ENCODE measurements at regions not wholly inside any gene's neighbourhood (a gene's known extent, or its start where the extent isn't known, plus 50 kb on each side); places are given as distances from the start of the nearest gene placed in this dataset.

- no peak for DNase-seq (ENCODE audit: low spot score)
- Mint-ChIP-seq H3K36me3 (no peaks in the 10 kb centered on the region), H3K27ac (no peak overlapping the region), H3K9me3 (no peaks in the 10 kb centered on the region), H3K27me3 (ENCODE audit: low read depth) (peaks cover 36% of the 10 kb centered on the region), H3K4me1 (peaks cover 8% of the 10 kb centered on the region), H3K4me3 (no peak overlapping the region)
- no peak for ATAC-seq
- no peak for TF ChIP-seq E2F1 (CRISPR knock-in tag; IDR thresholded peaks at IDR 0.05)
- no peak for TF ChIP-seq ZNF317 (CRISPR knock-in tag; IDR thresholded peaks at IDR 0.05; ENCODE audit: borderline replicate concordance, low read depth)
- POLR2A ChIA-PET = no interaction called here
- CTCF ChIA-PET = no interaction called here
These were observed 233.6 kb downstream of the KLF12 start for GRCh38 chr13:73900591-73900990.

GRCh38 chr13:73898899-73899298 is 235.3 kb downstream of the KLF12 start:
- Mint-ChIP-seq H3K36me3 (no peaks in the 10 kb centered on the region), H3K27me3 (ENCODE audit: low read depth) (peaks cover 27% of the 10 kb centered on the region), H3K9me3 (no peaks in the 10 kb centered on the region), H3K4me3 (no peak overlapping the region), H3K4me1 (peaks cover 9% of the 10 kb centered on the region), H3K27ac (no peak overlapping the region)
- POLR2A ChIA-PET = no interaction called here
- ATAC-seq (no peak), DNase-seq (ENCODE audit: low spot score) (no peak)
- CTCF ChIA-PET = no interaction called here
- no peak for TF ChIP-seq HMGXB4 (CRISPR knock-in tag; IDR thresholded peaks at IDR 0.05)
- TF ChIP-seq ARID4B (CRISPR knock-in tag; IDR thresholded peaks at IDR 0.05; ENCODE audit: borderline replicate concordance) = no peak
- no peak for TF ChIP-seq GTF2I (CRISPR knock-in tag; conservative IDR thresholded peaks at IDR 0.05)
- no peak for TF ChIP-seq TEAD1 (CRISPR knock-in tag; IDR thresholded peaks at IDR 0.05)
- no peak for TF ChIP-seq GRHL2 (CRISPR knock-in tag; IDR thresholded peaks at IDR 0.05; ENCODE audit: insufficient replicate concordance, severe bottlenecking)
- TF ChIP-seq NR2C2 (CRISPR knock-in tag; IDR thresholded peaks at IDR 0.05) = no peak
- no peak for TF ChIP-seq ATF2 (CRISPR knock-in tag; IDR thresholded peaks at IDR 0.05; ENCODE audit: borderline replicate concordance, low read depth)
- no peak for TF ChIP-seq CBFB (CRISPR knock-in tag; IDR thresholded peaks at IDR 0.05; ENCODE audit: low read depth)
- TF ChIP-seq PRDM15 (CRISPR knock-in tag; IDR thresholded peaks at IDR 0.05) = no peak
- no peak for TF ChIP-seq OVOL2 (CRISPR knock-in tag; IDR thresholded peaks at IDR 0.05; ENCODE audit: borderline replicate concordance)
- no peak for TF ChIP-seq ESRRA (CRISPR knock-in tag; IDR thresholded peaks at IDR 0.05; ENCODE audit: borderline replicate concordance)
- TF ChIP-seq HMGA2 (CRISPR knock-in tag; IDR thresholded peaks at IDR 0.05) = no peak
- TF ChIP-seq CREM (CRISPR knock-in tag; IDR thresholded peaks at IDR 0.05) = no peak
- TF ChIP-seq ZNF423 (CRISPR knock-in tag; IDR thresholded peaks at IDR 0.05) = no peak

Measured in WTC11 (cell line).